HG03521 (cell line): ENCODE measurements at regions not wholly inside any gene's neighbourhood (a gene's known extent, or its start where the extent isn't known, plus 50 kb on each side); places are given as distances from the start of the nearest gene placed in this dataset.

ENCODE experiments used
- ATAC-seq: cut with Tn5 transposase; IDR thresholded peaks from one replicate; pipeline ENCODE4 v1.9.1; 2021; ENCODE audit warnings: mild to moderate bottlenecking, moderate library complexity; ENCODE audit not compliant: unreplicated experiment

DNA sequence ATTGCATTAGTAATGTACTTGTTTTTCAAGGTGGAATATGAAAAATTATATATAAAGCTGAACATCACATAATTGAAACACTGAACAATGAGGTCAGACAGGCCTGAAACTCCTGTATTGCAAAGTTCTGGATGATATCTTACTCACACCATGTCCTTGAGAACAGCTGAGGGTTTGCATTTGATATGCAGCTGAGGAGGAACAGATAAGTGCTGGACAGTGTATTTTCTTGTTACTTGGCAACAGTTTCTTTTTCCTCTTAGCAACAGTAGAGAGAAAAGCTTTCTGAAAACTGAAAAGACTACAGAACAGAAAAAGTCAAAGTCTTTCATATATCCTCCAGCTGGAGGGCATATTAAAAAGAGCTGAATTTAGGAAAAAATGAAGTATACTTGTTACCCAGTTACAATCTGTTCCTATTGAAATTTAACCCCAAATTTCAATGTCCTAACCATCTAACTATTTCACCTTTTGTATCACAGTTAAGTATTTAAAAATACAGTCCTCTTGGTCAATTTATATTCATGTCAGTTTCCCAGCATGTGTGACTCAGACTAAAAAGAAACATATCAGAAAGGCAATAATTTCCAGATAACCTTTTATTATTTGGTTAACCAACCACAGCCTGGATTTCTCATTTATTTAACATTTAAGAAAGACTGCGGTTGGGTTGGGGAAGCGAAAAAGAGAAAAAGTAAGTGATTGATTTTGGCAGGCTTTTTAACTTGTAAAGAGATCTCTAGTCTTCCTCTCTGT lies 733.0 kb upstream of the DPPA4 start:
- ATAC-seq: no peak

DNA sequence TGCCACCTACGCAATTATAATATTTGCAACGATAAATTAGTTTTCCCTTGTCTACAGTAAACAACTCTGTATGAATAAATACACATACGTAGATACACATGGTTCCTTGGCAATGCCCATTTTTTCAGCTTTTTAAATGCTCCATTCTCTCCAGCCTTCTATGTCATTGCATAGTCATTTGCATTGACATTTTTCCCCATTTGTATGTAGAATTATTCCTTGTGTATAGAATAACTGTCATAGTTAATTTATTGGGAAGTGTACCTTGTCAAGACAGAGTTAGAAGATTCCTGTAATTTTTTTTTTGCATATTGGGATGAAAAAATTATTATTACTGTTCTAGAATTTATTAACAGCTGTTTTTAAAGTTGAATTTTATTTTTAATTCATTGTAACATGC lies 736.7 kb upstream of the DPPA4 start:
- ATAC-seq: no peak

DNA sequence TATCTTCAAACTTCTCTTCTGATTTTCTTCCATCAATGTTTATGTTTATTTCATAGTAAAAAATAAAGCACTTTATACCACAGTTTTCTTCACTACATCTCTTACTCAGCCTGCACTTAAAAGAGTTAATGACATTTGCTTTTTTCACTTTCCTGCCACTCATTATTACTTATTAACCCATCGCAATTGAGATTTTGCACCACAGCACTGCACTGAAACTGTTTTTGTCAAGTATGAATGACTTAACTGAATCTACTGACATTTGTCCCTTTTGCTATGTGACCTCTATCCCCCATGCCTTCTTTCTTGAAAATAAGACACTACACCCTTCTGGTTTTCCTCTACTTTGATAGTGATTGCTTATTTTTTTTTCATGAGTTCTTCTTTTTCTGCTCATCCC lies 739.7 kb upstream of the DPPA4 start:
- no peak for ATAC-seq

DNA sequence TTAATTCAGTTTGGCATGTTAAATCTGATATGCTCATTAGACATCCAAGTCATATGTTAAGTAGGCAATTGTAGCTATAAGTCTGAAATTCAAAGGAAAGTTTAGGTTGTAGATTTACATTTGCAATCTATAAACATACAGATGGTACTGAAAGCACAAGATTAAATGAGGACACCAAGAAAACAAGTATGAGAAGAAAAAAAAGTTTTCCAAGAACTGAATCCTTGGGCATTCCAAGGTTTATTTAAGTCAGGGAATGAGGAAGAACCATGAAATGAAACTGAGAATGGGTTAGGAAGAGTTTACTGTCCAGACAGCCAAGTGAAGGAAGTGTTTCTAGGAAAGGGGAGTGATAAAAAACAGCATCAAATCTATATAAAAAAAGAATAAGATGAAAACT lies 756.1 kb upstream of the DPPA4 start:
- ATAC-seq: no peak

DNA sequence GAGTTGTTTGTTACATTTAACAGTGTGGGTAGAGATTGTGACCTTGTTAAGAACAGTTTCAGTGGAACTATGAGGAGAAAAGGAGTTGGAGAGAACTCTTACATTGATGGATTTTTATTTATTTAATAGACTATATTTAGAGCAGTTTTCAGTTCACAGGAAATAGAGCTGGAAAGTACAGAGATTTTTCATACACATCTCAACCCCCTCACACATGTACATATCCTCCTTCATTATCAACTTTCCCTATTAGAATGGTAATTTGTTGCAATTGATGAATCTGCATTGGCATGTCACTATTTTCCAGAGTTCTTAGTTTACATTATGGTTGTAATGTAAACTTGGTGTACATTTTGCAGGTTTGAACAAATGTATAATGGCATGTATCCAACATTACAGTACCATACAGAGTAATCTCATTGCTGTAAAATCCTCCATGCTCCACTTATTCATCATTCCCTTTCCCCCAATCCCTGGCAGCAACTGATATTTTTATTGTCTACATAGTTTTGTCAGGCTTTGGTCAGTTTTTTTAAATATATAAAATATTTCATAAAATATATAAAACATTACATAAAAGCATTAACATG lies 756.6 kb upstream of the DPPA4 start:
- no peak for ATAC-seq

DNA sequence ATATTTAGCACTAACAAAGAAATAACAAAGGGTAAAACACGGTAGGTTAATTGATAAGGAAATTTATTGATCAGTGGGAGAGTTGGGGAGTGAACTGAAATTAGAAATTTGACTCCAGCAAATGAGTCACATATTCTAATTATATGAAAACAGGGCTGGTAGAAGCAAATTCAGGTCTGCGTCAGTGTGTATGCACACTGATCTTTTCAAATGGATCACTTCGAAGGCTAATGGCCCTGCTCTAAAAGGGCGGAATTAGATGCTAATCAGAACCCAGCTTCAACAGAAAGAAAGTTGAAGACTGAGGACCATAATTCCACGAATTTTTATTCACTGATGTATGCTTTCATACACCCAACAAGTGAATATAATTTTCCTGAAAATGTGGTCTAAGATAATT lies 762.4 kb upstream of the DPPA4 start:
- ATAC-seq: no peak

DNA sequence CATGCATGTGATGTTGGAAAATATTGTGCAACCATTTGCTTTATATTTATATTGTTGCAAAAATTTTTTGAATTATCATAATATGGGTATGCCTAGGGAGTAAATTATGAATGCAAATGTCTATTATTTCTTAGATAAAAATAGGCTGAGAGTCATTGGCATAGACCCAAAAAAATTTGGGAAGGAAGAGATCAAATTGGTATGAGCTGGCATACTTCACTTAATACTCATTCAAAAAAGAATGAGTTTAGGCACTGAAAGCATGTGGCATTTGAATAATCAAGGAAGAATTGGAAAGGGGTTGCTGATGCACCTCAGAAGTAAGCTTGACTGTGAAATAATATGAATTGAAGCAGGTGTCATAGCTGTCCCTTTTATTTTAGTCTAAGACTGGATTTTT lies 764.0 kb upstream of the DPPA4 start:
- ATAC-seq: no peak

DNA sequence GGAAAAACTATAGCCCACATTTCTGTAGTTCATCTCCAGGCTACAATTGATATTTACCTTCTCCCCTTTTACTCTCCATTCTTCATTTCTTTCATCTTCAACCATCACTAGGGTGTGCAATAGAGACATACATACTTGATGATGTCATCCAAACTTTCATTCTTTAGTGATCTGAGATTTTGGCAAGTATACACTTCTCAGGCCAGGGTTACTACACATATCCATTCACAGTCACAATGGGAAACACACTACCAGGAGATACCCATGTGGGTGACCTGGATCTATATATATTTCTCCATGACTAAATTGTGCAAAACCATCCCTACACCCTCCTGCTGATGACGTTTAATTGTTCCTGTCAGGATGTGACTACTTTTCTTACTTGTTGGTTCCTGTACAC lies 769.5 kb upstream of the DPPA4 start:
- ATAC-seq: no peak

DNA sequence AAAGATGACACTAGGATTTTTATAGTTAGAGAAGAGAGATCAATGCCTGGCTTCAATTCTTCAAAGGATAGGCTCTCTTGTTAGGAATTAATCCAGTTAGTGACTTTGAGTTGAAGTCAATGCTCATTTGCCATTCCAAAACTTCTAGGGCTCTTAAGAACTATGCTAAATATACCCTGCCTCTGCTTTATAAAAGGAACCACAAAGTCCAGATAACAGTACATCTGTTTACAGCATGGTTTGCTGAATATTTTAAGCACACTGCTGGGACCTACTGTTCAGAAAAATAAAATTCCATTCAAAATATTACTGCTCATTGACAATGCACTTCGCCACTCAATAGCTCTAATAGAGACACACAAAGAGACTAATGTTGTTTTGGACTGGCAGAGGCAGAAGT lies 786.6 kb upstream of the DPPA4 start:
- no peak for ATAC-seq

DNA sequence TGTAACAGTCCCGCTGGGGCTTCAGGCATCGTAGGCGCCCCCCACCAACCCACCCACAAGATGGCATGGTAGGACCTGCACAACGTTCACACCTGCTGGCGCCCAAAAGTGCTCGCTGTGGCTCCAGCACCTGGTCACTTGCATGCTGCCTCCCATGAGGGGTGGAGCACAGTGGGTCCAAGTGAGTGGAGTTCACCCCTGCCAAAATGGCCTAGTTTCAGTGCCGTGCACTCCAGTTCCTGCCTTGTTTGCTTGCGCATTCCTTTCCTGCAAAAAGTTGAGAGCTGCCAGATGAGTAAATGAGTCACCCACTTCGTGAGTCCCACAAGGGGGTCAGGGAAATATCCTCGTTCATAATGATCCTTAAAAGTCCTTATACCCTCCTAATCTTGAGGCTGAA lies 788.7 kb upstream of the DPPA4 start:
- ATAC-seq: no peak

DNA sequence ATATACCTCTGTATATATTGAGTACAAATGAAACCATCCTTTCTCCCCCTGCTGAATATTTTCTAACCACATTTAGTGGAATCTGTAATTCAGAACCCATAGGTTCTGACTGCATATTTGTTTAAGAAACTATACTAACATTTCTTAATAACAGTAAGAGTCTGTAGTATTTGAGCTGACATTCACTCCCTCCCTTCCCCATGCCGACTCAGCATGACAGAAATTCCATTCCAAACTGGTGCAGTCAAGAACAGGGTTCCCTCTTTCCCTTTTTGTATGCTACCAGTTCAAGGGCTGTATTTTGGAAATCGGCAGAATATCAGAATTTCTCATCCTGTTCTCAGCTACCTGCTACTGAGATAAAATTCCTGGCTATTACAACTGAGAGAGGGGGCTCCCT lies 796.6 kb upstream of the DPPA4 start:
- no peak for ATAC-seq

DNA sequence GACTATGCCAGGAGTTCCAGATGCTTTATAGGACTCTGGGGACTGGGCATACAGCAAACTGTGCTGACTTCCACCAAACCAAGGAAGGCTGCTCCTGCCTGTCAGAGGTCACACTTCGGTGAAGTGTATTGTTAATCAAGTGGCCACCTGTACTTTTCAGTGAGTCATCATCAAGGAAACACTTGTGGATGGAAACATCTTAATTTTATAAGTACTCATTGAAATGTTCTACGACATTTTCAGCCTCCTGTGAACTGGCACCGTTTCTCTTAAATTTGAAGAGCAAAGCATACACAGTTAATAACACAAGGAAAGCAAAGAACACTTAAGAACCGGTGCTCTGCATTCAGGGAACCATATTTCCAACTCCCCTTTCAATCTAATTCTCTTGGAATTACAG lies 801.7 kb upstream of the DPPA4 start:
- no peak for ATAC-seq

DNA sequence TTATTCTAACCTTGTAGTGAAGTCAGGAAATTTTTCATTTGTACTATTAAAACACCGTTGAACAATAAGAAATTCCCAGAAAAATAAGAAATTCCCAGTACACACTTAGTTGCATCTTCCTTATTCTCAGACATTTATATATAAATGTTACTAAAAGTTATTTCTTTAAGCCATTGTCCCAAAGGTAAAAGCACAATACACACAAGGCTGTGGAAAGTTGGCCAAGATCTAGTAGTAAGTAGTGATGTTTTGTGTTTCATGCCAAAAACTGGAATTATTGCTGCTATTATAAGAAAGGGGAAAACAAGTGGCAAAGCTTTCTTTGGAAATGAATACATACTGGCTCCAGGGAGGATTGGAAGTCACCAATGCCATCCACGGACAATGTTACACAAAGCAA lies 802.5 kb upstream of the DPPA4 start:
- no peak for ATAC-seq

DNA sequence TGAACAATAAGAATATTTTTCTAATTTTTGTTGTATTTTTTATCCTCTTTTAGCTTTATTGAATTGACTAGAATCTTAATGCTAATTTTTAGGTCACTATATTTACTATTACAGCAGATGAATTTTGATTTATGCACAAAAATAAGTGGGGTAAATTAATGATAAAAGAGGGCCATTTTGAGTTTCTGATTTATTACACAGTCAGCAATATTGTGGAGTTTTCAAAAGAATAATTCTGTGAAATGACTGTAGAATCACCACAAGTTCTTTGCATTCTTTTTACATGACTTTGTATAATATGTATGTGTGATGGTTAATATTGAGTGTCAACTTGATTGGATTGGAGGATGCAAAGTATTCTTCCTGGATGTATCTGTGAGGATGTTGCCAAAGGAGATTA lies 812.4 kb upstream of the DPPA4 start:
- no peak for ATAC-seq

DNA sequence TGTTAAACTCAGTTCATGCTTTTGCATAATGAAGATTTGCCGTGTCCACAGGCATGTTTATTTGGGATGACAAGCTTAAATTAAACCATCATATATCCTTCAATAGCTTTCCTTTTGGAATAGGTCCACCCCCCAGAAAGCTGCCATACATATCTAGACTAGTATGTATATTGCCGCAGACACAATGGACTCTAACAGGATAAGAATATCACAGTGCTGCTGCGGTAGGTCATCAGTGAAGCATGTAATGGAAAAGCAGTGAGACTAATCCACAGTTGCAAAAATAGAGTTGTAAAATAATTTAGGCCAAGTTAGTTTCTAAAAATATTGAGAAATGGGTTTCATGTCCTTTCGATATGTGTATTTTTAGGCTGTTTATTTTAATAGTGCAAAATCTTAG lies 819.9 kb upstream of the DPPA4 start:
- ATAC-seq: no peak

DNA sequence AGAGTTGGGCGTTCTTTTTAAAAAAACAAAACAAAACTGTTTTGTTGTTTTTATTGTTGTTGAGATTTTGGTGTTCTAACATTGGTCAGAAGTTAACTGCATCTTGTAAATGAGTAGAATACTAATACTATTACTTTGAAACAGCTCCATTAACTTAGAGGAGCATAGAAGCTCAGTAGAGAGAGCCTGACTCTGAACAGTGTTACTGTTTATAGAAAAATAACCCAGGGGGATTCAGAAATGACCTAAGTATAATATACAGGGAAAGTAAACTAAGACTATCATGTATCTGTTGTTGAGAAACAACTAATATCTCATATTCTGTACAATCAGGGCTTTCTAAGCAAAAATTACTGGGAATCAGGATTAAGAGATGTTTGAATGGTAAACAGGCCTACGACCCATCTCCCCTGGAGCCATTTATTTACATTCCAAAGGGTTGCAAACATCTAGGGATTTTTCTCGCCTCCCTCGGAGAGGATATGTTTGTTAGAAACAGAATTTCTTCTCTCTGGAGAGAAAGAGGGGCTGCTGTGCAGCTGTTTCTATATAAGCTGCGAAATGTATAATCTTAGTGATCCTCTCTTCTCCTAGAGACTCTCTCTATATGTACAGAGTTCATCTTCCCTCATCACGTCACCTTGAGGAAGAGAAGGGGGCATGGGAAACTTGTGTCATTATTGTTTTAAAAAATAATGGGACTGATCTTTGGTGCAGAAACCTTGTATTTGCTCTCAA lies 827.5 kb upstream of the DPPA4 start:
- no peak for ATAC-seq

DNA sequence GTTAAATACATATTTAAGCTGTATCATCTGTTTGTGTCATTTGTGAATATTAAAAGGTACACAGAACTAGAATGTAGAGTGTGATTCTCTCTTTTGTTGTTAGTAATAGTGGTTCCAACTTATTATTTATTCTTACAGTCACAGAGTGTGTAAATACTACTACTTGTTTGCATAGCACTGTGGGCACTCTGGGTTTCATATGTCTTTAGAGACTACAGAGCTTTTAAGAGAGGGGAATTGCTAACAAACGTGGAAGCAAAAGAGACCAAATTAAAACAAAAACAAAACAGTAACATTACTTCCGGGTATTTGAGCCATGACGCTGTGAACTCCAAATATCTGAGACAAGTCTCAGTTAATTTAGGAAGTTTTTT lies 828.0 kb upstream of the DPPA4 start:
- no peak for ATAC-seq

DNA sequence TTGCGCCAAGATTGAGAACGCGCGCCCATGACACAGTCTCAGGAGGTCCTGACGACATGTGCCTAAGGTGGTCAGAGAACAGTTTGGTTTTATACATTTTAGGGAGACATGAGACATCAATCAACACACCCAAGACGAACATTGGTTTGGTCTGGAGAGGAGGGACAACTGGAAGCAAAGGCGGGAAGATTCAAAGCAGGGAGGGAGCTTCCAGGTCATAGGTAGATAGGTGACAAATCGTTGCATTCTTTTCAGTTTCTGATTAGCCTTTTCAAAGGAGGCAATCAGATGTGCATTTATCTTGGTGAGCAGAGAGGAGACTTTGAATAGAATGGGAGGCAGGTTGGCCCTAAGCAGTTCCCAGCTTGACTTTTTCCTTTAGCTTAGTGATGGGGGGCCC lies 828.4 kb upstream of the DPPA4 start:
- no peak for ATAC-seq

DNA sequence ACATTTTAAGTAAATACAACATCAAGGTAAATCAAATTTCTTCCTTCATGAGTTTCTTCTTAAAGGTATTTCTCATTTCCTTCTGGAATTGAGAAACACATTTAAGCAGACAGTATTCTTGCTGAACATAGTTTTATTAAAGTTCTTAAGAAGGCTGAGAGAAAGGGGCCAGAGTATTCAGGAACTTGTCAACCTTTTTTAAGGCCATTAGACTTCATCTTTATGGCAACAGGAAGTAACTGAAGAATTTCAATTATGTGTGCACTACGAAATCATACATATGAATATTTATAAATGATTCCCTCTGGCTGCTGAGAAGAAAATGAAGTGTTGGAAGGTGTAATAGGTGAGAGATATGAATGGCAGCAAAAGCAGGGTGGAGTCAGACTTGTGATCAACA lies 829.4 kb upstream of the DPPA4 start:
- no peak for ATAC-seq

DNA sequence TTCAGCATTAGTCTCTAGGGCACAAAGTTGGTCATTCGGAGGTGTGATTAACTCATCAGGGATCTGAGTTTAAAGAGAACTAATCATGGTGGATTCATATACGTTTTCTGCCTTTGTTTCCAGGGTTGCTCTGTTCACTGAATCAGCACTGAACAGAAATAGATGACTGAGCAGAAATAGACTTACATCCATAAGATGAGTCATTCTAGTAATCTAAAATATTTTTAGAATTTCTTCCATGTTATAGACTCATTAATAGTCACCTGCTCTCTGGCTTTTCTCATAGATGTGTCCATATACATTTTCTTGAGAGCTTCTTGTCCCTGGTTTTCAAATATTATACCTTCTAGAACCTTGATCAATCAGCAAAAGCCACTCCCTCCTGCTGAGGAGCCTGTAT lies 837.6 kb upstream of the DPPA4 start:
- ATAC-seq: no peak

DNA sequence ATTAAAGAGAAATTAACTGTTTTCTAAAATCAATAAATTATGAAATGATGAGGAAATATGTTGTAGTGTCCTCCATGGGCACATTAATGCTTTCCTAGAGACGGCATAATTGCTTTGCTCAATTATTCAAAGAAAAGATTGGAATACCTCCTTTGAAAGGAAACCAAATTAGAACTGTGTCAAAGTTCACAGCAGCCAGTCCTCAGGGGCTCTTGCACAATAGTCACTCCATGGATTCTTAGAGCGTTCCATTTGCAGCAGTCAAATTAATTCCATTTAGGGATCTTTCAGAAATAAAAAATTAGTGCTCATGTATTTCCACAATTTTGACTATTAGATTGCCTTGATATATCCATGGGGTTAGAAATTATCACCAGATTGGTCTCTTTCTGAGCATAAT lies 841.6 kb upstream of the DPPA4 start:
- ATAC-seq: no peak

DNA sequence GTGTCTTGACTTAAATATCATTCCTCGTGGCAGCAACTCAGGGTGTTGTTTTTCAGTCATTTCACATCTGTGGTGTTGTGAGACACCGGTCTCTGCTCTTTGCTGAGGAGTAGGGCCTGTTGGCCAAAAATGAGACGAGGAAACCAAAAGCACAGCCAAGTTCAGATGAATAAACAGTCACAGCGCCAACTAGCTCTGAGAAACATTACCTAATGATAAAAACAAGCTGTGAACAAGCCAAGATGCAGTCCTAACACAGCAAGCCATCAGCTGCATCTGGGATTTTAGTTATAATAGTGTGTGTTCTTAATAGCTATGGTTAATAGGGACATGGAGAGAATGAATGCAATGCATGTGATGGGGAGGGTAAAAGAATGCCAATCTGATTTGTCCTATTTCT lies 843.4 kb upstream of the DPPA4 start:
- no peak for ATAC-seq
